Transverse colon (tissue), 4 donors: ENCODE measurements at regions not wholly inside any gene's neighbourhood (a gene's known extent, or its start where the extent isn't known, plus 50 kb on each side); places are given as distances from the start of the nearest gene placed in this dataset.

Experiments
- DNase-seq: peaks from one replicate; pipeline ENCODE4 v3.0.0-alpha.2; 2019
- H3K27ac ChIP-seq, 4 donors: fragments of 200-600 bp; sonication (generic); 2 replicates each; pipeline ENCODE4 v1.5.1; 2016 to 2018; ENCODE audit warnings: inconsistent platforms in 4 of 4
- H3K27me3 ChIP-seq: fragments of 200-600 bp; sonication (generic); 2 replicates; pipeline ENCODE4 v1.5.1; 2017; ENCODE audit warnings: inconsistent platforms
- H3K36me3 ChIP-seq, 4 donors: fragments of 200-600 bp; sonication (generic); 2 replicates each; pipeline ENCODE4 v1.5.1; 2017 to 2019; ENCODE audit warnings: inconsistent platforms in 4 of 4
- H3K4me1 ChIP-seq, 4 donors: fragments of 200-600 bp; sonication (generic); 2 replicates each; pipeline ENCODE4 v1.5.1; 2017 to 2020; ENCODE audit warnings: inconsistent platforms in 4 of 4
- H3K4me3 ChIP-seq, 4 donors: fragments of 200-600 bp; sonication (generic); 1 replicate in 1 of 4; 2 replicates in 3 of 4; pipeline versions ENCODE4 v1.5.1 to v1.6.1; 2017 to 2019; ENCODE audit warnings: inconsistent platforms in 4 of 4
- H3K9me3 ChIP-seq, 2 donors: fragments of 200-600 bp; sonication (generic); 2 replicates each; pipeline ENCODE4 v1.5.1; 2017 to 2019; ENCODE audit warnings: inconsistent platforms in 2 of 2
- CTCF ChIP-seq, 5 experiments: fragments of 200-600 bp in 3 of 5; fragments of 450-650 bp in 2 of 5; sonication (generic) in 3 of 5; IDR thresholded peaks; 1 replicate in 2 of 5; 2 replicates in 3 of 5; pipeline ENCODE4 v1.5.1; 2016 to 2017; ENCODE audit warnings: antibody characterized with exemption in 5 of 5, inconsistent platforms in 3 of 5, mild to moderate bottlenecking in 2 of 5, moderate library complexity in 1 of 5
- EP300 ChIP-seq: sonication (generic); formaldehyde crosslinking; IDR thresholded peaks from one replicate; pipeline ENCODE4 v1.6.1; 2017; ENCODE audit warnings: antibody characterized with exemption, low read depth
- POLR2A ChIP-seq: fragments of 450-650 bp; IDR thresholded peaks from one replicate; pipeline ENCODE4 v1.6.1; 2016; ENCODE audit warnings: antibody characterized with exemption, mild to moderate bottlenecking, moderate library complexity
- POLR2AphosphoS5 ChIP-seq, 3 donors: sonication (generic); formaldehyde crosslinking; IDR thresholded peaks; one replicate each; pipeline ENCODE4 v1.6.1; 2016; ENCODE audit warnings: antibody characterized with exemption in 3 of 3
- WGBS, 2 donors: methylation state at CpG; one replicate each; pipeline ENCODE4 v1.1.5; 2018; ENCODE audit warnings: low coverage in 1 of 2; 5-methylcytosine and 5-hydroxymethylcytosine counted together
- in situ Hi-C, 4 donors: fragments of 200-750 bp; cut with MboI; loops; one replicate each; pipeline versions ENCODE4 v1.15.0 to v1.15.1; 2017; ENCODE audit warnings: low sequenced_read_pairs in 3 of 4, low pct_ligation_motif_present in 1 of 4, low pct_unique_long_range_greater_than_20kb in 1 of 4
- intact Hi-C: fragments of 100-400 bp; cut with DNase I; formaldehyde crosslinking; loops from one replicate; pipeline ENCODE4 v1.15.1; 2023; ENCODE audit warnings: low total_unique reads

GRCh38 chr4:126986828-126987227, 645.9 kb upstream of the INTU start:
- intact Hi-C loops = no loop called here
- H3K4me3 ChIP-seq = no peak overlapping the region
- TF ChIP-seq POLR2A (no peak), EP300 (no peak), POLR2AphosphoS5 (IDR thresholded peaks at IDR 0.05) (no peak), CTCF (IDR thresholded peaks at IDR 0.05) (no peak)
- no peak overlapping the region for H3K27ac ChIP-seq
- H3K27me3 ChIP-seq = no peaks in the 10 kb centered on the region
- H3K4me1 ChIP-seq = no peaks in the 10 kb centered on the region
- peaks cover 0 to 7% of the 10 kb centered on the region in 2 donors for H3K9me3 ChIP-seq
- no peaks in the 10 kb centered on the region for H3K36me3 ChIP-seq
- in situ Hi-C loops = no loop called here
- DNase-seq = no peak

GRCh38 chr4:126991965-126992364, 640.8 kb upstream of the INTU start:
- Histone ChIP-seq H3K4me3 (no peak overlapping the region), H3K27ac (no peak overlapping the region), H3K4me1 (no peaks in the 10 kb centered on the region), H3K9me3 (no peaks in the 10 kb centered on the region), H3K27me3 (no peaks in the 10 kb centered on the region), H3K36me3 (no peaks in the 10 kb centered on the region)
- intact Hi-C loops = no loop called here
- DNase-seq = no peak
- in situ Hi-C loops = no loop called here
- WGBS, 2 donors = 73% methylated on average over 1 of the region's 1 CpG; no CpG with 5 or more reads in 1 of the 2 donors
- TF ChIP-seq POLR2AphosphoS5 (IDR thresholded peaks at IDR 0.05) (no peak), CTCF (IDR thresholded peaks at IDR 0.05) (no peak), EP300 (no peak), POLR2A (no peak)

- Histone ChIP-seq H3K4me1 (no peaks in the 10 kb centered on the region), H3K36me3 (no peaks in the 10 kb centered on the region), H3K27me3 (no peaks in the 10 kb centered on the region), H3K27ac (no peak overlapping the region), H3K4me3 (no peak overlapping the region), H3K9me3 (no peaks in the 10 kb centered on the region)
- intact Hi-C loops = no loop called here
- TF ChIP-seq POLR2A = no peak
- TF ChIP-seq POLR2AphosphoS5 (IDR thresholded peaks at IDR 0.05) = no peak
- no peak for TF ChIP-seq CTCF (IDR thresholded peaks at IDR 0.05)
- no peak for TF ChIP-seq EP300
- DNase-seq = no peak
- 94 to 100% methylated on average over 1 of the region's 1 CpG for WGBS, 2 donors
- in situ Hi-C loops = no loop called here
Measured at GRCh38 chr4:126992910-126993309, 639.8 kb upstream of the INTU start.

- H3K27me3 ChIP-seq = no peaks in the 10 kb centered on the region
- in situ Hi-C loops = no loop called here
- no peaks in the 10 kb centered on the region for H3K9me3 ChIP-seq
- TF ChIP-seq EP300 = no peak
- TF ChIP-seq POLR2A = no peak
- TF ChIP-seq POLR2AphosphoS5 (IDR thresholded peaks at IDR 0.05) = no peak
- no peak for TF ChIP-seq CTCF (IDR thresholded peaks at IDR 0.05)
- H3K36me3 ChIP-seq = no peaks in the 10 kb centered on the region
- WGBS, 2 donors = 66 to 100% methylated on average over 1 of the region's 1 CpG
- H3K4me3 ChIP-seq = no peak overlapping the region
- intact Hi-C loops = no loop called here
- no peak overlapping the region for H3K27ac ChIP-seq
- DNase-seq = no peak
- no peaks in the 10 kb centered on the region for H3K4me1 ChIP-seq
Measured at GRCh38 chr4:126993351-126993750, 639.4 kb upstream of the INTU start.
